K562 (cell line): ENCODE measurements at regions not wholly inside any gene's neighbourhood (a gene's known extent, or its start where the extent isn't known, plus 50 kb on each side); places are given as distances from the start of the nearest gene placed in this dataset.

Experiments used
- BCLAF1 ChIP-seq, 2 experiments: fragments of 450-650 bp in 1 of 2; IDR thresholded peaks; 2 replicates each; pipeline ENCODE4 v1.6.1; 2011 to 2017; ENCODE audit warnings: low read depth in 2 of 2, antibody characterized with exemption in 1 of 2, borderline replicate concordance in 1 of 2, low read length in 1 of 2, mild to moderate bottlenecking in 1 of 2, mixed read lengths in 1 of 2; ENCODE audit not compliant: control insufficient read depth in 1 of 2
- C11orf30 ChIP-seq: fragments of 450-650 bp; IDR thresholded peaks from 2 replicates; pipeline ENCODE4 v1.6.1; 2016; ENCODE audit warnings: low read depth, mild to moderate bottlenecking
- CBFA2T2 ChIP-seq: fragments of 450-650 bp; conservative IDR thresholded peaks from 2 replicates; pipeline ENCODE4 v1.6.1; 2017; ENCODE audit warnings: mild to moderate bottlenecking
- CREB3L1 ChIP-seq: fragments of 450-650 bp; IDR thresholded peaks from 2 replicates; pipeline ENCODE4 v1.6.1; 2014; ENCODE audit warnings: low read depth, mild to moderate bottlenecking, moderate library complexity, borderline replicate concordance
- GABPB2 ChIP-seq: fragments of 250-450 bp; sonication (Bioruptor Pico); conservative IDR thresholded peaks from 2 replicates; pipeline ENCODE4 v1.5.1; 2021; ENCODE audit warnings: mild to moderate bottlenecking
- GTF2E2 ChIP-seq: fragments of 200-800 bp; sonication (Bioruptor generic); IDR thresholded peaks from 2 replicates; pipeline ENCODE4 v1.6.1; 2016; ENCODE audit warnings: missing genetic modification characterization, missing compliant biosample characterization
- HINFP ChIP-seq: fragments of 450-650 bp; conservative IDR thresholded peaks from 2 replicates; pipeline ENCODE4 v1.6.1; 2016; ENCODE audit warnings: missing genetic modification characterization, low read depth, mild to moderate bottlenecking, control low read depth, missing compliant biosample characterization
- NFRKB ChIP-seq: fragments of 450-650 bp; IDR thresholded peaks from 2 replicates; pipeline ENCODE4 v1.6.1; 2016; ENCODE audit warnings: low read depth
- OTX1 ChIP-seq: fragments of 450-650 bp; formaldehyde crosslinking; IDR thresholded peaks from 2 replicates; pipeline ENCODE4 v1.4.0; 2022; ENCODE audit warnings: mild to moderate bottlenecking
- POLR2AphosphoS5 ChIP-seq: IDR thresholded peaks from 2 replicates; pipeline ENCODE4 v1.6.1; 2011; ENCODE audit warnings: mild to moderate bottlenecking, low read depth, low read length, moderate library complexity; ENCODE audit not compliant: control insufficient read depth, insufficient read depth
- POLR2G ChIP-seq: fragments of 200-400 bp; formaldehyde crosslinking; IDR thresholded peaks from 2 replicates; pipeline ENCODE4 v1.6.1; 2017; ENCODE audit warnings: low read depth, mild to moderate bottlenecking, antibody characterized with exemption, low read length, moderate library complexity
- POLR3G ChIP-seq: IDR thresholded peaks from 2 replicates; pipeline ENCODE4 v1.6.1; 2011; ENCODE audit not compliant: insufficient read length, insufficient replicate concordance; ENCODE audit errors: extremely low read depth
- PURB ChIP-seq: sonication (generic); formaldehyde crosslinking; IDR thresholded peaks from 2 replicates; pipeline ENCODE4 v1.9.0; 2021; ENCODE audit warnings: low read depth, mild to moderate bottlenecking, missing genetic modification reagents
- RAD21 ChIP-seq, 2 experiments: fragments of 250-450 bp in 1 of 2; fragments of 450-650 bp in 1 of 2; sonication (Bioruptor Pico) in 1 of 2; formaldehyde crosslinking in 1 of 2; IDR thresholded peaks in 1 of 2; conservative IDR thresholded peaks in 1 of 2; 2 replicates each; pipeline versions ENCODE4 v1.4.0 to v1.8.0; 2020 to 2022; ENCODE audit warnings: mild to moderate bottlenecking in 2 of 2, moderate library complexity in 1 of 2
- SMARCA4 ChIP-seq: fragments of 450-650 bp; IDR thresholded peaks from 2 replicates; pipeline ENCODE4 v1.6.1; 2016
- SOX6 ChIP-seq: fragments of 450-650 bp; IDR thresholded peaks from 2 replicates; pipeline ENCODE4 v1.6.1; 2014; ENCODE audit warnings: mild to moderate bottlenecking
- TAF1 ChIP-seq: IDR thresholded peaks from 2 replicates; pipeline ENCODE4 v1.6.1; 2011; ENCODE audit warnings: mild to moderate bottlenecking, low read length, moderate library complexity; ENCODE audit not compliant: insufficient read depth, control insufficient read depth, severe bottlenecking; ENCODE audit errors: extremely low read depth
- TCF3 ChIP-seq: sonication (generic); formaldehyde crosslinking; IDR thresholded peaks from 2 replicates; pipeline ENCODE4 v1.4.0; 2020; ENCODE audit warnings: mild to moderate bottlenecking, missing genetic modification reagents
- ZNF146 ChIP-seq: IDR thresholded peaks from one replicate; pipeline ENCODE4 v1.6.1; 2018; ENCODE audit warnings: missing compliant biosample characterization; ENCODE audit not compliant: unreplicated experiment
- ZNF217 ChIP-seq: sonication (generic); formaldehyde crosslinking; IDR thresholded peaks from 2 replicates; pipeline ENCODE4 v1.8.0; 2022; ENCODE audit warnings: mild to moderate bottlenecking, missing genetic modification reagents
- ZNF224 ChIP-seq: sonication (generic); formaldehyde crosslinking; IDR thresholded peaks from 2 replicates; pipeline ENCODE4 v1.8.0; 2022; ENCODE audit warnings: mild to moderate bottlenecking, missing genetic modification reagents
- ZNF445 ChIP-seq: fragments of 250-450 bp; sonication (Bioruptor Pico); IDR thresholded peaks from 2 replicates; pipeline ENCODE4 v1.4.0; 2020; ENCODE audit warnings: low read depth, mild to moderate bottlenecking, moderate library complexity

GRCh38 chr3:124586126-124587052 lies 143.9 kb upstream of the UMPS start (continued):
- TF ChIP-seq ZNF224 (CRISPR knock-in tag) (no peak), POLR2G (peak; percentile 54), POLR2AphosphoS5 (peak; percentile 81), OTX1 (CRISPR knock-in tag) (no peak), GTF2E2 (no peak), SOX6 (peak; percentile 28; the same call in 1 of the 2 replicates), BCLAF1 (IDR thresholded peaks at IDR 0.05; ENCODE audit: borderline replicate concordance in 1 of 2, control insufficient read depth in 1 of 2, low read depth in 2 of 2, low read length in 1 of 2) (no peak), ZNF445 (CRISPR knock-in tag) (no peak), POLR3G (no peak), RAD21 (CRISPR knock-in tag; conservative IDR thresholded peaks at IDR 0.05 in 1 of 2, IDR thresholded peaks at IDR 0.05 in 1 of 2) (0 out of 4 replicates have a peak, but pooled peaks of 1 of the 2 experiments have one; percentile 5), TAF1 (no peak), HINFP (tag) (no peak), CREB3L1 (no peak), SMARCA4 (peak; percentile 56; the same call in 1 of the 2 replicates), ZNF217 (CRISPR knock-in tag) (no peak), GABPB2 (CRISPR knock-in tag) (no peak), CBFA2T2 (peak; percentile 90), PURB (no peak), ZNF146 (CRISPR knock-in tag) (no peak), NFRKB (no peak; the same call in 1 of the 2 replicates), TCF3 (peak; percentile 89), C11orf30 (no peak)
